ENCODE measurements at regions not wholly inside any gene's neighbourhood (a gene's known extent, or its start where the extent isn't known, plus 50 kb on each side); places are given as distances from the start of the nearest gene placed in this dataset.

GRCh38 chr12:76237086-76237701 is 111.0 kb downstream of the BBS10 start:
- TF ChIP-seq CTCF (IDR thresholded peaks at IDR 0.05) (no peak), POLR2A (IDR thresholded peaks at IDR 0.05) (no peak), POLR2AphosphoS5 (IDR thresholded peaks at IDR 0.05) (no peak)
